ENCODE measurements at regions not wholly inside any gene's neighbourhood (a gene's known extent, or its start where the extent isn't known, plus 50 kb on each side); places are given as distances from the start of the nearest gene placed in this dataset.
"Not testable (repeated sequence)": the region's sequence is repeated elsewhere in the genome, so short reads cannot be mapped to it uniquely, and the experiment has no call there.

DNA sequence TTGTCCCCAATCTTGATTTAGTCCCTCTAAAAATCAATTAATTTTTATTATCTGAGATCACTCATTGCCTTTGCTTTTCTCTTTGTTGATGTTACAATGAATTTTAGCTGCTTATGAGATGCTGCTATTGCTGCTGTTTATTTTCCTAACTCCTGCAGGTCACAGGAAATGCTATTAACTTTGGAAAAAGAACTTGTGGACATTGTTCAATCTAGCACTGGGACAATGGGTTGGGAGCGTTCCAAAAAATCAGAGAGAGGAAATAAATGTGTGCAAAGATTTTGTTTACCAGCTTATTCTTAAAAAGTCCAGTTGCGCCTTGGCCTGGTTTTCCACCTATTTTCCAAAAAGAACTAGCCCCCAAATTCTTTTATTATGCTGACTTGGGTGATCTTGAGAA, 268.3 kb downstream of the PTH2R start:
- in situ Hi-C loops (cut with MboI; ENCODE audit: low sequenced_read_pairs), result no loop called here

DNA sequence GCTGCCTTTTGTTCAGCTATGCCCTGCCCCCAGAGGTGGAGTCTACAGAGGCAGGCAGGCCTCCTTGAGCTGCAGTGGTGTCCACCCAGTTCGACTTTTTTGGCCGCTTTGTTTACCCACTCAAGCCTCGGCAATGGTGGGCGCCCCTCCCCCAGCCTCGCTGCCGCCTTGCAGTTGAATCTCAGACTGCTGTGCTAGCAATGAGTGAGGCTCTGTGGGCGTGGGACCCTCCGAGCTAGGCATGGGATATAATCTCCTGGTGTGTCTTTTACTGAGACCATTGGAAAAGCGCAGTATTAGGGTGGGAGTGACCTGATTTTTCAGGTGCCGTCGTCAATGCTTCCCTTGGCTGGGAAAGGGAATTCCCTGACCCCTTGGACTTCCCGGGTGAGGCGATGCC, 279.3 kb downstream of the PTH2R start:
- in situ Hi-C loops (cut with MboI; ENCODE audit: low sequenced_read_pairs), result not testable (repeated sequence)

GRCh38 chr2:208686665-208687064, 280.1 kb downstream of the PTH2R start:
- in situ Hi-C loops (cut with MboI; ENCODE audit: low sequenced_read_pairs), result no loop called here

GRCh38 chr2:208687720-208688119, 281.1 kb downstream of the PTH2R start:
- in situ Hi-C loops (cut with MboI; ENCODE audit: low sequenced_read_pairs), result not testable (repeated sequence)

- in situ Hi-C loops (cut with MboI; ENCODE audit: low sequenced_read_pairs), result no loop called here
Observed at GRCh38 chr2:208698114-208698513, 291.5 kb downstream of the PTH2R start.

GRCh38 chr2:208708486-208708885, 301.9 kb downstream of the PTH2R start:
- in situ Hi-C loops (cut with MboI; ENCODE audit: low sequenced_read_pairs), result no loop called here

DNA sequence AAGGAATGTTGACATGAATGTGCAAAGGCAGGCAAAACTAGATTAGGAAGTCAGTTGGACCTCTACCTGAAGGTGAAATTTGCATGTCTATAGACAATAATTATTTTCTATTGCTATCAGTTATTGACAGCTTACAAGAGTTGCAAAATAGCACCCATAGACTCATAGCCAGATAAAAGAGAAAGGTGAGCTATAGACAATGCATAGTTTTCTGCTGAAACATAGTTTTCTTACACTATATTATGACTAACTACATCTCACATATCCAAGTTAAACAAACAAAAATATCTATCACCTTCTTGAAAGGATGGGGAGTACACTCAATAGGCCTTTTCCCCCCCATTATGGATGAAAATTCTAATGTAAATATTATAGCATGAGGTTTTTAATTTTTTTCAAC, 305.0 kb downstream of the PTH2R start:
- in situ Hi-C loops (cut with MboI; ENCODE audit: low sequenced_read_pairs), result no loop called here

DNA sequence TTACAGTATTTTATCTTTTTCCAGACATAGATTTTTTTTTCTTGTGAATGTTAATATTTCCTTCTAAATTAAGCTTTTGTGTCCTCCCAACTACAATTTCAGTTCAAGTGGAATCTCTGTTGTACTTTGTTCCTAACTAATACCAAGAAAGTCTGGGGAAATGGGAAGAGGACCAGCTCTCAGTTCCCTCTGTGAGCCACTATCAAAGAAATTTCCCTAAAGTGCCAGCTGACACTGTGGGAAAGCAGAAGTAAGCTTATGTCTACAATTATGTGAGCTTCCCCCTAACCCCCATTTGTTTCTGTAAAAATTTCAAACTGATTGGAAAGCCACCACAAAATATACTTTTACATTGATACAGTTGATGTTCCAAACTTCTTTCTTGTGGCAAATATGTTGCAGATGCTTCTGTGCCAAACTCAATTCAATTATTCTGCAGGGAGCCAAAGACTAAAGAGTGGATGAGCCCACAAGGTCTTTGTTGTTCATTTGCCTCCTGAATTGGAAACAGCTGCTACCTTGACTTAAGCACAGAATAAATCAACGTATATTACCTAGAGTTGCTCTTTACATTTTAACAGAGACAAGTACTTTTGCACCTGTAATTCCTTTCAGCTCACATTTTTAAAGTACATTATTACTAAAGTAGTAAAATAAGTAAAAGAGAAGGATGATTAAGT, 306.6 kb downstream of the PTH2R start:
- in situ Hi-C loops (cut with MboI; ENCODE audit: low sequenced_read_pairs), result no loop called here

- in situ Hi-C loops (cut with MboI; ENCODE audit: low sequenced_read_pairs), result no loop called here
Observed at GRCh38 chr2:208718828-208719227, 312.2 kb downstream of the PTH2R start.

DNA sequence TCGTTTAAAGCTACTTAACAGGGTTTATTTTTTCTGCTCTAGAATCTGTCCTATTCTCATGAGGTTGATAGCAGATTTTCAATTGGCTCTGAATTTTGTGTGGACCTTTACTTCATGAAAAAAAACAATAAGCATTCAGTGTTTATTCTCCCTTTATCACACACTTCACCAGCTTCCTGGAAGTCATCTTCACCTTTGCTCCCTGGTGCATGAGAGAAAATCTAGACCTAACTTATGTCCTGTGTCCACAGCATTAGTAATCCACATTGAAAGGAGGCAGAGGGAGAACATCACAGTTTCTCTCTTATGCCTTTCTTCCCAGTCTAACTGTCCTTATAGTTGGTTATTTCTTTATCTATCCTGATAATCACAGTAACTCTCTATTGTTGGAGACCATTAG, 316.1 kb downstream of the PTH2R start:
- in situ Hi-C loops (cut with MboI; ENCODE audit: low sequenced_read_pairs), result no loop called here

DNA sequence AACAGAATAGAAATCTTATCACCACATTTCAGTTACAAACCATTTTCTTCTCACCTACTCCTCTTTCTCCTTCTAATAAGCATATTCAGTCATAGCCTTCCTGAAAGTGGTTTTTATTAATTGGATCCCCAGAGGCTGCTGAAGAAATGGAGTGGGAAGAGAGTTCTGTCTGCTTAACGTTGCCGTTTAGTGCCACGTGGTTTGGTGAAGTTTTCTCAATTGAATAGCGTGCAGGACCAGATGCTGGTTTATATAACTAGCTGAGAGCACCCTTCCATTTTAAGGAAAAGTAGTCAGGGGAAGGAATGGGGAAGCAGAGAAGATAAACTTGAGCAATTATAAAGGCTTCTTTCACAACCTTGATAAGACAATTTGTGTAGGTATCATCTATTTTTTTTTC, 318.7 kb downstream of the PTH2R start:
- in situ Hi-C loops (cut with MboI; ENCODE audit: low sequenced_read_pairs), result no loop called here

GRCh38 chr2:208726242-208726641, 319.6 kb downstream of the PTH2R start:
- in situ Hi-C loops (cut with MboI; ENCODE audit: low sequenced_read_pairs), result no loop called here

- in situ Hi-C loops (cut with MboI; ENCODE audit: low sequenced_read_pairs), result not testable (repeated sequence)
Observed at GRCh38 chr2:208751663-208752415, 345.2 kb downstream of the PTH2R start.

- in situ Hi-C loops (cut with MboI; ENCODE audit: low sequenced_read_pairs), result no loop called here
Observed at GRCh38 chr2:208757364-208757763, 350.8 kb downstream of the PTH2R start.

DNA sequence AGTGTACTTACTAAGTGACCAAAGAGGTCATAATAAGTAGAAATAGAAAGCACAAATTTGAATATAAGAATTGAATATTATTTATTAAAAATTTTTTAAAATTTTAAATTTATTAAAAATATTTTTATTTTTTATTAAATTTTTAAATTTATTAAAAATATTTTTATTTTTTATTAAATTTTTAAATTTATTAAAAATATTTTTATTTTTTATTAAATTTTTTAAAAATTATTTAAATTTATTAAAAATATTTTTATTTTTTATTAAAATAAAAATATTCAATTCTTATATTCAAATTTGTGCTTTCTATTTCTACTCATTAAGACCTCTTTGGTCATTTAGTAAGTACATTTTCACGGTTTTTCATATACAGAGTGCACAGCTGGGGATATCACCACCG, 366.5 kb downstream of the PTH2R start:
- in situ Hi-C loops (cut with MboI; ENCODE audit: low sequenced_read_pairs), result not testable (repeated sequence)

- in situ Hi-C loops (cut with MboI; ENCODE audit: low sequenced_read_pairs), result no loop called here
Observed at GRCh38 chr2:208781166-208781565, 374.6 kb downstream of the PTH2R start.

- in situ Hi-C loops (cut with MboI; ENCODE audit: low sequenced_read_pairs), result no loop called here
Observed at GRCh38 chr2:208782097-208782496, 375.5 kb downstream of the PTH2R start.

DNA sequence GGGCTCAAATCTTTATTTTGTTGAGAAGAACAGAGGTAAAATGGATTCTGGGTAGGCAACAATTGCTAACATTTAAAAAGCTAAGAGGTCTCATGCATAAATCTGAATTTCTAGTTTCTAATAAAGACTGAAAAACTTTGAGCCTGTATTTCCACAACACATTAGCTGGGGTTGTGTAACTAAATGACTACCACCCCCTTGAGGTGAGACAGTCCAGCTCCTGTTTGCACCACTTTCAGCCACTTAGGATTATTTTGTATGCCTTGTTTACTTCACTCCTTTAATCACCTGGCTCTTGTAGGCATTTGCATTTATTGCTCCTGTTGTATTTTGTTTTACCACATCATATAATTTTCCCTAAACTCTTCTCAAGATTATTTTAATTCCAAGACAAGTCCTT, 376.6 kb downstream of the PTH2R start:
- in situ Hi-C loops (cut with MboI; ENCODE audit: low sequenced_read_pairs), result no loop called here

- in situ Hi-C loops (cut with MboI; ENCODE audit: low sequenced_read_pairs), result not testable (repeated sequence)
Observed at GRCh38 chr2:208784774-208785173, 378.2 kb downstream of the PTH2R start.

GRCh38 chr2:208791257-208791656, 384.7 kb downstream of the PTH2R start:
- in situ Hi-C loops (cut with MboI; ENCODE audit: low sequenced_read_pairs), result no loop called here

DNA sequence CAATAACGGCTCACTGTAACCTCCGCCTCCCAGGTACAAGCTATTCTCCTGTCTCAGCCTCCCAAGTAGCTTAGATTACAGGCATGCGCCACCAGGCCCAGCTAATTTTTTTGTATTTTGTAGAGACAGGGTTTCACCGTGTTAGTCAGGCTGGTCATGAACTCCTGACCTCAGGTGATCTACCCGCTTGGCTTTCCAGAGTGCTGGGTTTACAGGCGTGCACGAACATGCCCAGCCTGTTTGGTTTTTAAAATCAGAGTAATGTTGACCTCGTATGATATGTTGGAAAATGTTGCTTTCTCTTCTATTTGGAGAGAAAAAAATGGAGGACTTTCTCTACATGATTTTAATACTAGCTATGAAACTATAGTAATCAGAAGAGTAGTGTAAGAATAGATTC, 386.2 kb downstream of the PTH2R start:
- in situ Hi-C loops (cut with MboI; ENCODE audit: low sequenced_read_pairs), result no loop called here

DNA sequence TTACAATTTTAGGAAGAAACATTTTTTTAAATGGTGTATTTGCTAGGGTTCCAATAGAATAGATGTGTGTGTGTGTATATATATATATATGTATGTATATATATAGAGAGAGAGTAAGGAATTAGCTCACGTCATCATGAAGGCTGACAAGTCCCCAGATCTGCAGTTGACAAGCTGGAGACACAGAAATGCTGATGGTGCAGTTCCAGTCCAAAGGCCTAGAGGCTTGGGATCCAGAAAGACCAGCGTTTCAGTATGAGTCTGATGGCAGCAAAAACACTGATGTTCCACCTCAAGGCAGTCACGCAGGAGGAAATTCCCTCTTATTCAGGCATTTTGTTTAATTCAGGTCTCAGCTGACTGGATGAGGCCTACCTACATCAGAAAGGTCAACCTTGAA, 386.8 kb downstream of the PTH2R start:
- in situ Hi-C loops (cut with MboI; ENCODE audit: low sequenced_read_pairs), result no loop called here
